OCI-LY7 (cell line): ENCODE measurements at regions not wholly inside any gene's neighbourhood (a gene's known extent, or its start where the extent isn't known, plus 50 kb on each side); places are given as distances from the start of the nearest gene placed in this dataset.

ENCODE experiments used
- EZH2phosphoT487 ChIP-seq: fragments of 200-600 bp; sonication (generic); IDR thresholded peaks from 2 replicates; pipeline ENCODE4 v1.6.1; 2018; ENCODE audit warnings: low read depth, borderline replicate concordance, mild to moderate bottlenecking, mixed run types, antibody characterized with exemption, low read length, moderate library complexity, mixed read lengths
- TF ChIP-seq, protein P1 (sequence below): fragments of 200-600 bp; sonication (generic); conservative IDR thresholded peaks from 2 replicates; pipeline ENCODE4 v1.5.1; 2014; ENCODE audit warnings: mild to moderate bottlenecking, antibody characterized with exemption, low read length, moderate library complexity, mixed read lengths

DNA sequence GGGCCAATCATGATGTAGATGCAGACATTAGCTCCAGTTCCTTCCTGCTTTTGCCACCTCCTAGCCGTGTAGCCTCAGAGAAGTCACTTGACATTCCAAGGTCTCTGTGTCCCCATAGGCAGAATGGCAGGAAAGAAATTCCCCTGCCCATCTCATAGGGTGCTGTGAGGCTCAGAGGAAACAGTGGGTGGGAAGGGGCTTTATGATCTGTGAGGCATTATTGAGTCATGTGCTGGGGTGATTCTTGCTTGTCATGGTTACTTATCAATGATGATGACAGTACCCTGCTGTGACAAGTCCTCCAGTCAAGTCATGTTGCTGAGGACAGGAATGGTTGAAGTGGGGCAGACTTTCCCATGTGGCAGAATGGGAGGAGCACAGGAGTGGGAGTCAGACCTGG lies 63.7 kb downstream of the MSX1 start:
- TF ChIP-seq, protein P1, sequence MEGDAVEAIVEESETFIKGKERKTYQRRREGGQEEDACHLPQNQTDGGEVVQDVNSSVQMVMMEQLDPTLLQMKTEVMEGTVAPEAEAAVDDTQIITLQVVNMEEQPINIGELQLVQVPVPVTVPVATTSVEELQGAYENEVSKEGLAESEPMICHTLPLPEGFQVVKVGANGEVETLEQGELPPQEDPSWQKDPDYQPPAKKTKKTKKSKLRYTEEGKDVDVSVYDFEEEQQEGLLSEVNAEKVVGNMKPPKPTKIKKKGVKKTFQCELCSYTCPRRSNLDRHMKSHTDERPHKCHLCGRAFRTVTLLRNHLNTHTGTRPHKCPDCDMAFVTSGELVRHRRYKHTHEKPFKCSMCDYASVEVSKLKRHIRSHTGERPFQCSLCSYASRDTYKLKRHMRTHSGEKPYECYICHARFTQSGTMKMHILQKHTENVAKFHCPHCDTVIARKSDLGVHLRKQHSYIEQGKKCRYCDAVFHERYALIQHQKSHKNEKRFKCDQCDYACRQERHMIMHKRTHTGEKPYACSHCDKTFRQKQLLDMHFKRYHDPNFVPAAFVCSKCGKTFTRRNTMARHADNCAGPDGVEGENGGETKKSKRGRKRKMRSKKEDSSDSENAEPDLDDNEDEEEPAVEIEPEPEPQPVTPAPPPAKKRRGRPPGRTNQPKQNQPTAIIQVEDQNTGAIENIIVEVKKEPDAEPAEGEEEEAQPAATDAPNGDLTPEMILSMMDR, result no peak
- TF ChIP-seq EZH2phosphoT487, result no peak
